A549 (cell line): ENCODE measurements at regions not wholly inside any gene's neighbourhood (a gene's known extent, or its start where the extent isn't known, plus 50 kb on each side); places are given as distances from the start of the nearest gene placed in this dataset.
A peak's percentile ranks its signal among the peaks of the same experiment; 100 is the strongest.

ENCODE experiments used
- ATAC-seq, 2 experiments: fragments of 200-7000 bp in 1 of 2; fragments of >200 bp in 1 of 2; cut with Nextera tagmentation in 1 of 2; cut with Tn5 transposase in 1 of 2; 3 replicates each; pipeline versions ENCODE4 v1.8.0 to v1.9.1; 2018 to 2020; ENCODE audit warnings: mild to moderate bottlenecking in 1 of 2, moderate library complexity in 1 of 2
- CTCF ChIA-PET: fragments of 300-600 bp; sonication (Branson Sonifier 250); formaldehyde crosslinking; extraction: SDS; loops from one replicate; lab custom pipeline; 2021; ENCODE audit warnings: antibody characterized with exemption, inconsistent platforms; lab: Yijun Ruan, JAX
- POLR2A ChIA-PET: fragments of 350-600 bp; formaldehyde crosslinking; extraction: SDS; loops from one replicate; lab custom pipeline; 2021; ENCODE audit warnings: antibody characterized with exemption, inconsistent platforms; lab: Yijun Ruan, JAX
- DNase-seq, 2 experiments: peaks; one replicate each; pipeline versions ENCODE4 v3.0.0 to v3.0.0-alpha.2; 2011 to 2016; ENCODE audit warnings: low read depth in 1 of 2, low spot score in 1 of 2
- FAIRE-seq: peaks from 2 replicates; lab custom pipeline; 2011; peaks lifted over from hg19 to GRCh38; lab: Jason Lieb, UNC
- H3K27ac ChIP-seq, 2 experiments: fragments of >200 bp; sonication (Bioruptor Twin); formaldehyde crosslinking; 3 replicates each; pipeline ENCODE4 v1.5.1; 2016 to 2017
- H3K4me1 ChIP-seq: fragments of >200 bp; sonication (Bioruptor Twin); formaldehyde crosslinking; 3 replicates; pipeline ENCODE4 v1.6.1; 2016
- H3K4me2 ChIP-seq: fragments of >200 bp; sonication (Bioruptor Twin); formaldehyde crosslinking; 3 replicates; pipeline ENCODE4 v1.6.1; 2016
- H3K4me3 ChIP-seq: fragments of >200 bp; sonication (Bioruptor Twin); formaldehyde crosslinking; 3 replicates; pipeline ENCODE4 v1.5.1; 2016
- H3K9me3 ChIP-seq: fragments of >200 bp; sonication (Bioruptor Twin); formaldehyde crosslinking; 3 replicates; pipeline ENCODE4 v1.6.1; 2016
- CHD4 ChIP-seq: fragments of 200-600 bp; sonication (generic); IDR thresholded peaks from 2 replicates; pipeline ENCODE4 v1.6.1; 2016; ENCODE audit warnings: antibody characterized with exemption, mild to moderate bottlenecking, borderline replicate concordance
- FOSB ChIP-seq: fragments of 250-450 bp; sonication (Bioruptor Pico); IDR thresholded peaks from 2 replicates; pipeline ENCODE4 v1.5.0; 2020; ENCODE audit warnings: mild to moderate bottlenecking, moderate library complexity
- FOSL2 ChIP-seq, 2 experiments: fragments of 450-650 bp in 1 of 2; fragments of >200 bp in 1 of 2; sonication (Bioruptor Twin) in 1 of 2; formaldehyde crosslinking; IDR thresholded peaks; 2 replicates each; pipeline versions ENCODE4 v1.5.0 to v1.6.1; 2016 to 2020; ENCODE audit warnings: mild to moderate bottlenecking in 1 of 2, moderate library complexity in 1 of 2
- FOXS1 ChIP-seq: fragments of 250-450 bp; sonication (Bioruptor Pico); IDR thresholded peaks from 2 replicates; pipeline ENCODE4 v1.5.0; 2020; ENCODE audit warnings: mild to moderate bottlenecking, moderate library complexity
- HDAC2 ChIP-seq: fragments of 200-600 bp; sonication (generic); IDR thresholded peaks from 2 replicates; pipeline ENCODE4 v1.6.1; 2016
- HEYL ChIP-seq: fragments of 250-450 bp; sonication (Bioruptor Pico); IDR thresholded peaks from 2 replicates; pipeline ENCODE4 v1.8.0; 2021; ENCODE audit warnings: mild to moderate bottlenecking, moderate library complexity
- JUNB ChIP-seq: fragments of >200 bp; sonication (Bioruptor Twin); formaldehyde crosslinking; IDR thresholded peaks from 2 replicates; pipeline ENCODE4 v1.6.1; 2016
- MAFK ChIP-seq: fragments of 450-650 bp; IDR thresholded peaks from 2 replicates; pipeline ENCODE4 v1.6.1; 2014; ENCODE audit not compliant: partially characterized antibody
- POLR2AphosphoS2 ChIP-seq: conservative IDR thresholded peaks from 2 replicates; pipeline ENCODE4 v1.6.1; 2012; ENCODE audit warnings: low read length, improper control_type of control experiment, inconsistent platforms
- RARB ChIP-seq: fragments of 250-450 bp; sonication (Bioruptor Pico); IDR thresholded peaks from 2 replicates; pipeline ENCODE4 v1.8.0; 2021; ENCODE audit warnings: mild to moderate bottlenecking, moderate library complexity
- RCOR1 ChIP-seq: fragments of 150-350 bp; IDR thresholded peaks from 2 replicates; pipeline ENCODE4 v1.6.1; 2014; ENCODE audit warnings: antibody characterized with exemption, low read length, low read depth
- RFX5 ChIP-seq: fragments of 450-650 bp; IDR thresholded peaks from 2 replicates; pipeline ENCODE4 v1.7.1; 2014; ENCODE audit warnings: antibody characterized with exemption, mild to moderate bottlenecking, moderate library complexity
- ZC3H11A ChIP-seq: fragments of 450-650 bp; IDR thresholded peaks from 2 replicates; pipeline ENCODE4 v1.6.1; 2014; ENCODE audit warnings: antibody characterized with exemption, mild to moderate bottlenecking
- WGBS: methylation state at CpG from one replicate; pipeline ENCODE4 v1.1.6; 2017; ENCODE audit errors: missing lambda C conversion rate; 5-methylcytosine and 5-hydroxymethylcytosine counted together
- TF ChIP-seq, protein P1 (sequence below): fragments of 450-650 bp; IDR thresholded peaks from 2 replicates; pipeline ENCODE4 v1.6.1; 2014; ENCODE audit warnings: antibody characterized with exemption
- TF ChIP-seq, protein P2 (sequence below): fragments of >200 bp; sonication (Bioruptor Twin); formaldehyde crosslinking; IDR thresholded peaks from 3 replicates; pipeline ENCODE4 v1.6.1; 2016
- TF ChIP-seq, protein P3 (sequence below): IDR thresholded peaks from 2 replicates; pipeline ENCODE4 v1.6.1; 2012
- TF ChIP-seq, protein P4 (sequence below): IDR thresholded peaks from 2 replicates; pipeline ENCODE4 v1.6.1; 2012
- TF ChIP-seq, protein P5 (sequence below): fragments of 250-450 bp; sonication (Bioruptor Pico); IDR thresholded peaks from 2 replicates; pipeline ENCODE4 v1.5.0; 2020; ENCODE audit warnings: low read depth, mild to moderate bottlenecking, moderate library complexity
- TF ChIP-seq, protein P6 (sequence below): fragments of 250-450 bp; sonication (Bioruptor Pico); IDR thresholded peaks from 2 replicates; pipeline ENCODE4 v1.5.0; 2021; ENCODE audit warnings: mild to moderate bottlenecking, moderate library complexity, borderline replicate concordance
- TF ChIP-seq, protein P7 (sequence below): fragments of 150-350 bp; IDR thresholded peaks from 2 replicates; pipeline ENCODE4 v1.6.1; 2014; ENCODE audit warnings: low read depth, mild to moderate bottlenecking, low read length

DNA sequence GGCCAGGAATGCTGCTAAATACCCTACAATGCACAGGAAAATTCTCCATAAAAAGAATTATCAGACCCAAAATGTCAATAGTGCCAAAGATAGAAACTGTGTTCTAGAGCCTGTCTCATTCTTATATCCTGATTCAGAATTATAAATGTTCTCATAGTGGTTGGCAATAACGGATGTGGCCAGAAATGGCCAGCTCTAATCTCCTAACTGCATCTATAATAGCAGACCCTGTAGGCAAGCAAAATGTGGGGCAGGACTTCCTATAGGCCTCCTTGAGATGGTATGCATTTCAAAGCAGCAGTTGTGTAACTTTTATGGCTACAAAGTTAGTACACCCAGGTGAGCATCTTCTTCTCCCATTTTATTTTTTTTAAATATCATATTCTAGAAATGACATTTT is 95.9 kb upstream of the SGIP1 start:
- H3K4me1 ChIP-seq, result peaks cover 36% of the 10 kb centered on the region
- 0 out of 6 replicates have a peak overlapping the region, but pooled peaks of 1 of the 2 experiments have one; percentile 21 for H3K27ac ChIP-seq
- ChIA-PET CTCF (interaction anchor here (2.3 to 3.8 kb wide), 2 partner anchors 8 to 186 kb away, joined by 10 to 23 read pairs; no protein-coding TSS in a partner anchor), POLR2A (no interaction called here)
- DNase-seq (no peak), FAIRE-seq (no peak), ATAC-seq (no peak)
- no peaks in the 10 kb centered on the region for H3K9me3 ChIP-seq
- no peak overlapping the region for H3K4me2 ChIP-seq
- no peak overlapping the region for H3K4me3 ChIP-seq
- TF ChIP-seq MAFK (no peak), JUNB (no peak)
- TF ChIP-seq, protein P1, sequence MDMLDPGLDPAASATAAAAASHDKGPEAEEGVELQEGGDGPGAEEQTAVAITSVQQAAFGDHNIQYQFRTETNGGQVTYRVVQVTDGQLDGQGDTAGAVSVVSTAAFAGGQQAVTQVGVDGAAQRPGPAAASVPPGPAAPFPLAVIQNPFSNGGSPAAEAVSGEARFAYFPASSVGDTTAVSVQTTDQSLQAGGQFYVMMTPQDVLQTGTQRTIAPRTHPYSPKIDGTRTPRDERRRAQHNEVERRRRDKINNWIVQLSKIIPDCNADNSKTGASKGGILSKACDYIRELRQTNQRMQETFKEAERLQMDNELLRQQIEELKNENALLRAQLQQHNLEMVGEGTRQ, result no peak
- 91% methylated on average over 1 of the region's 1 CpG for WGBS

DNA sequence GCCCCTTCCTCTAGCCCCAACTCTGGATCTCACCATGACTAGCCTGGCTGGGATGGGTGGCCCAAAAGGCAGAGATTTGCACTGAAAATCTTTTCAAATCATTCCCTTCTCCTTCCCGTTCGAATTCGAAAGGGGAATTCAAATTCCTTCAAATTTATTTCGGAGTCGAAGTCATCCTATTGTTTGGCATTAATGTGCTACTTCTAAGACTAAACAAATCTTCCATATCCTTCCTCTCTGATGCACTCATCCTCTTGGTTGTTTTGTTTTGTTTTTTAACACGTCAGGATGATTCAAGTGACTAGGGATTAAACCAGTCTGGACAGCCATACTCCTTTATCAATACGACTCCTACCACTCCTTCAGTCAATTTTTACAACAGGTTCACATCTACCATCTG is 95.5 kb upstream of the SGIP1 start:
- ChIA-PET POLR2A (no interaction called here), CTCF (interaction anchor here (3.8 kb wide), 1 partner anchor 8 kb away, joined by 23 read pairs; no protein-coding TSS in a partner anchor)
- TF ChIP-seq RARB (CRISPR knock-in tag), result no peak
- TF ChIP-seq, protein P2, sequence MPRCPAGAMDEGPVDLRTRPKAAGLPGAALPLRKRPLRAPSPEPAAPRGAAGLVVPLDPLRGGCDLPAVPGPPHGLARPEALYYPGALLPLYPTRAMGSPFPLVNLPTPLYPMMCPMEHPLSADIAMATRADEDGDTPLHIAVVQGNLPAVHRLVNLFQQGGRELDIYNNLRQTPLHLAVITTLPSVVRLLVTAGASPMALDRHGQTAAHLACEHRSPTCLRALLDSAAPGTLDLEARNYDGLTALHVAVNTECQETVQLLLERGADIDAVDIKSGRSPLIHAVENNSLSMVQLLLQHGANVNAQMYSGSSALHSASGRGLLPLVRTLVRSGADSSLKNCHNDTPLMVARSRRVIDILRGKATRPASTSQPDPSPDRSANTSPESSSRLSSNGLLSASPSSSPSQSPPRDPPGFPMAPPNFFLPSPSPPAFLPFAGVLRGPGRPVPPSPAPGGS, result no peak
- TF ChIP-seq, protein P3, sequence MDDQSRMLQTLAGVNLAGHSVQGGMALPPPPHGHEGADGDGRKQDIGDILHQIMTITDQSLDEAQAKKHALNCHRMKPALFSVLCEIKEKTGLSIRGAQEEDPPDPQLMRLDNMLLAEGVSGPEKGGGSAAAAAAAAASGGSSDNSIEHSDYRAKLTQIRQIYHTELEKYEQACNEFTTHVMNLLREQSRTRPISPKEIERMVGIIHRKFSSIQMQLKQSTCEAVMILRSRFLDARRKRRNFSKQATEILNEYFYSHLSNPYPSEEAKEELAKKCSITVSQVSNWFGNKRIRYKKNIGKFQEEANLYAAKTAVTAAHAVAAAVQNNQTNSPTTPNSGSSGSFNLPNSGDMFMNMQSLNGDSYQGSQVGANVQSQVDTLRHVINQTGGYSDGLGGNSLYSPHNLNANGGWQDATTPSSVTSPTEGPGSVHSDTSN, result no peak
- TF ChIP-seq FOXS1 (CRISPR knock-in tag), result no peak
- TF ChIP-seq, protein P4, sequence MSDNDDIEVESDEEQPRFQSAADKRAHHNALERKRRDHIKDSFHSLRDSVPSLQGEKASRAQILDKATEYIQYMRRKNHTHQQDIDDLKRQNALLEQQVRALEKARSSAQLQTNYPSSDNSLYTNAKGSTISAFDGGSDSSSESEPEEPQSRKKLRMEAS, result no peak
- TF ChIP-seq, protein P5, sequence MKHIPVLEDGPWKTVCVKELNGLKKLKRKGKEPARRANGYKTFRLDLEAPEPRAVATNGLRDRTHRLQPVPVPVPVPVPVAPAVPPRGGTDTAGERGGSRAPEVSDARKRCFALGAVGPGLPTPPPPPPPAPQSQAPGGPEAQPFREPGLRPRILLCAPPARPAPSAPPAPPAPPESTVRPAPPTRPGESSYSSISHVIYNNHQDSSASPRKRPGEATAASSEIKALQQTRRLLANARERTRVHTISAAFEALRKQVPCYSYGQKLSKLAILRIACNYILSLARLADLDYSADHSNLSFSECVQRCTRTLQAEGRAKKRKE, result no peak
- TF ChIP-seq POLR2AphosphoS2, result no peak
- TF ChIP-seq RCOR1, result no peak
- TF ChIP-seq JUNB, result no peak
- no peak for TF ChIP-seq ZC3H11A
- no peak for TF ChIP-seq FOSB (CRISPR knock-in tag)
- TF ChIP-seq, protein P6, sequence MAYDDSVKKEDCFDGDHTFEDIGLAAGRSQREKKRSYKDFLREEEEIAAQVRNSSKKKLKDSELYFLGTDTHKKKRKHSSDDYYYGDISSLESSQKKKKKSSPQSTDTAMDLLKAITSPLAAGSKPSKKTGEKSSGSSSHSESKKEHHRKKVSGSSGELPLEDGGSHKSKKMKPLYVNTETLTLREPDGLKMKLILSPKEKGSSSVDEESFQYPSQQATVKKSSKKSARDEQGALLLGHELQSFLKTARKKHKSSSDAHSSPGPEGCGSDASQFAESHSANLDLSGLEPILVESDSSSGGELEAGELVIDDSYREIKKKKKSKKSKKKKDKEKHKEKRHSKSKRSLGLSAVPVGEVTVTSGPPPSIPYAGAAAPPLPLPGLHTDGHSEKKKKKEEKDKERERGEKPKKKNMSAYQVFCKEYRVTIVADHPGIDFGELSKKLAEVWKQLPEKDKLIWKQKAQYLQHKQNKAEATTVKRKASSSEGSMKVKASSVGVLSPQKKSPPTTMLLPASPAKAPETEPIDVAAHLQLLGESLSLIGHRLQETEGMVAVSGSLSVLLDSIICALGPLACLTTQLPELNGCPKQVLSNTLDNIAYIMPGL (CRISPR knock-in tag), result no peak
- peaks cover 36% of the 10 kb centered on the region for H3K4me1 ChIP-seq
- FAIRE-seq (no peak), DNase-seq (no peak), ATAC-seq (no peak)
- H3K4me2 ChIP-seq, result no peak overlapping the region
- H3K27ac ChIP-seq, result no peak overlapping the region
- no peak overlapping the region for H3K4me3 ChIP-seq
- H3K9me3 ChIP-seq, result no peaks in the 10 kb centered on the region
- 93% methylated on average over 7 of the region's 7 CpGs for WGBS

DNA sequence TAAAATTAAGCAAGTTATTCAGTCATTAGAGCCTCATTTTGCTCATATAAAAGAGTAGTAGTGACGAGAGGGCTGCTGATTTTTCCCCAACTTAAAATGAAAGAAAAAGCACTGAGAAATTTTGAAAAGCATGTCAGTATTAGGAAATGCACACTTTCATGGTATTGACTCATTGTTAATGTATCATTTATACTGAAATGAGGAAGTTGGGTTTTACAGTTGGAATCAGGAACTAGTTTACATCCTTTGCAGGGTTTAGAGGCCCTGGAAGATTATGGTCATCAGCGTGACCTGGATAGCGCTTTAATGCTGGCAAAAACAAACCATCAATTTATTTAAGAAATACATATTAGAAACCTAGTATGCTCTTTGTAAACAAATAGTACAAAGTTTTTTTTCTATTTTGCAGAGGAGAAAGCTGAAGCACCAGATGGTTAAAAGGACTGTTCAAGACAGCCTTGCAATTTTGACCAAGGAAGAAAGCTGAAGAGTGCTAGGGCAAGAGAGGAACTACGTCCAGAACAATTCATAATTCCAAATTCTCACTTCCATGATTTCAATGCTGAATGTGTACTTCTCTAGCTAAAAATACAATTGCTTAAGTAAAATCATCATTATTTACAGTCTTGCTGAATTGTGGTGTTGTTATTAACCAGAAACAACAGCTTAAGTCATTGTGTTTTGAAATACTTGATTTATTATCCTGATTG is 94.8 kb upstream of the SGIP1 start:
- FAIRE-seq (no peak), DNase-seq (no peak), ATAC-seq (no peak)
- Histone ChIP-seq H3K4me3 (no peak overlapping the region), H3K4me2 (no peak overlapping the region), H3K27ac (peak overlapping the region in 1 of 2 experiments; percentile 46; a peak in 3 of 6 replicates), H3K4me1 (peaks cover 36% of the 10 kb centered on the region), H3K9me3 (no peaks in the 10 kb centered on the region)
- 84% methylated on average over 4 of the region's 4 CpGs for WGBS
- ChIA-PET POLR2A (no interaction called here), CTCF (no interaction called here)
- TF ChIP-seq RCOR1 (no peak), FOSL2 (IDR thresholded peaks at IDR 0.05) (no peak), FOSL2 (CRISPR knock-in tag; IDR thresholded peaks at IDR 0.05) (no peak), HEYL (CRISPR knock-in tag) (no peak), HDAC2 (no peak), RFX5 (no peak), RARB (CRISPR knock-in tag) (no peak), CHD4 (no peak)
- TF ChIP-seq, protein P7, sequence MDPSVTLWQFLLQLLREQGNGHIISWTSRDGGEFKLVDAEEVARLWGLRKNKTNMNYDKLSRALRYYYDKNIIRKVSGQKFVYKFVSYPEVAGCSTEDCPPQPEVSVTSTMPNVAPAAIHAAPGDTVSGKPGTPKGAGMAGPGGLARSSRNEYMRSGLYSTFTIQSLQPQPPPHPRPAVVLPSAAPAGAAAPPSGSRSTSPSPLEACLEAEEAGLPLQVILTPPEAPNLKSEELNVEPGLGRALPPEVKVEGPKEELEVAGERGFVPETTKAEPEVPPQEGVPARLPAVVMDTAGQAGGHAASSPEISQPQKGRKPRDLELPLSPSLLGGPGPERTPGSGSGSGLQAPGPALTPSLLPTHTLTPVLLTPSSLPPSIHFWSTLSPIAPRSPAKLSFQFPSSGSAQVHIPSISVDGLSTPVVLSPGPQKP, result no peak
